NB4 (cell line): ENCODE measurements at regions not wholly inside any gene's neighbourhood (a gene's known extent, or its start where the extent isn't known, plus 50 kb on each side); places are given as distances from the start of the nearest gene placed in this dataset.

Experiments used
- DNase-seq: peaks from one replicate; pipeline ENCODE4 v3.0.0; 2010; ENCODE audit warnings: low read depth
- H3K4me3 ChIP-seq: one replicate; pipeline ENCODE4 v1.5.1; 2011; ENCODE audit warnings: mild to moderate bottlenecking, low read depth, low read length, moderate library complexity
- CTCF ChIP-seq: IDR thresholded peaks from one replicate; pipeline ENCODE4 v1.5.1; 2012; ENCODE audit warnings: low read depth, low read length
- MAX ChIP-seq: IDR thresholded peaks from 2 replicates; pipeline ENCODE4 v1.6.1; 2011; ENCODE audit warnings: low read depth, low read length
- MYC ChIP-seq: IDR thresholded peaks from 2 replicates; pipeline ENCODE4 v1.6.1; 2011; ENCODE audit warnings: low read depth, low read length
- POLR2A ChIP-seq: IDR thresholded peaks from 2 replicates; pipeline ENCODE4 v1.6.1; 2011; ENCODE audit warnings: mild to moderate bottlenecking; ENCODE audit not compliant: insufficient read length; ENCODE audit errors: extremely low read depth

GRCh38 chr3:82745544-82745943 lies 984.1 kb upstream of the GBE1 start:
- DNase-seq, result no peak
- TF ChIP-seq MYC (no peak), MAX (no peak), POLR2A (no peak), CTCF (no peak)
- no peak overlapping the region for H3K4me3 ChIP-seq

GRCh38 chr3:82743196-82743595 lies 981.8 kb upstream of the GBE1 start:
- no peak overlapping the region for H3K4me3 ChIP-seq
- TF ChIP-seq MYC (no peak), MAX (no peak), POLR2A (no peak), CTCF (no peak)
- DNase-seq, result no peak

- no peak for DNase-seq
- TF ChIP-seq MAX (no peak), POLR2A (no peak), MYC (no peak), CTCF (no peak)
- no peak overlapping the region for H3K4me3 ChIP-seq
These were observed 979.9 kb upstream of the GBE1 start for GRCh38 chr3:82741346-82741745.

GRCh38 chr3:82739390-82739789 lies 977.9 kb upstream of the GBE1 start:
- TF ChIP-seq MAX (no peak), MYC (no peak), CTCF (no peak), POLR2A (no peak)
- no peak for DNase-seq

GRCh38 chr3:82736696-82737277 lies 975.3 kb upstream of the GBE1 start:
- DNase-seq, result peak; percentile 1
- TF ChIP-seq CTCF (no peak), MAX (no peak), MYC (no peak)
- no peak overlapping the region for H3K4me3 ChIP-seq

More at GRCh38 chr3:82739390-82739789, 977.9 kb upstream of the GBE1 start:
- no peak overlapping the region for H3K4me3 ChIP-seq
